GM21717 (cell line): ENCODE measurements at regions not wholly inside any gene's neighbourhood (a gene's known extent, or its start where the extent isn't known, plus 50 kb on each side); places are given as distances from the start of the nearest gene placed in this dataset.
"Not testable (repeated sequence)": the region's sequence is repeated elsewhere in the genome, so short reads cannot be mapped to it uniquely, and the experiment has no call there.

Experiments
- ATAC-seq: cut with Tn5 transposase; IDR thresholded peaks from one replicate; pipeline ENCODE4 v1.9.1; 2021; ENCODE audit warnings: mild to moderate bottlenecking, moderate library complexity; ENCODE audit not compliant: unreplicated experiment

GRCh38 chr13:85610024-85610423 lies 189.2 kb downstream of the SLITRK6 start:
- no peak for ATAC-seq

- no peak for ATAC-seq
These were observed 190.9 kb downstream of the SLITRK6 start for GRCh38 chr13:85608255-85608829.

- ATAC-seq = no peak
These were observed 195.5 kb downstream of the SLITRK6 start for GRCh38 chr13:85603735-85604134.

GRCh38 chr13:85601526-85601925 lies 197.7 kb downstream of the SLITRK6 start:
- ATAC-seq = no peak

- no peak for ATAC-seq
These were observed 201.3 kb downstream of the SLITRK6 start for GRCh38 chr13:85597790-85598500.

GRCh38 chr13:85592211-85592610 lies 207.0 kb downstream of the SLITRK6 start:
- ATAC-seq = no peak

GRCh38 chr13:85590231-85590931 lies 208.8 kb downstream of the SLITRK6 start:
- no peak for ATAC-seq

- ATAC-seq = no peak
These were observed 210.2 kb downstream of the SLITRK6 start for GRCh38 chr13:85589021-85589420.

GRCh38 chr13:85588359-85588758 lies 210.9 kb downstream of the SLITRK6 start:
- no peak for ATAC-seq

- no peak for ATAC-seq
These were observed 212.4 kb downstream of the SLITRK6 start for GRCh38 chr13:85586856-85587255.

- ATAC-seq = no peak
These were observed 212.8 kb downstream of the SLITRK6 start for GRCh38 chr13:85586422-85586831.

- no peak for ATAC-seq
These were observed 216.3 kb downstream of the SLITRK6 start for GRCh38 chr13:85582890-85583289.

GRCh38 chr13:85575110-85575509 lies 224.1 kb downstream of the SLITRK6 start:
- no peak for ATAC-seq

GRCh38 chr13:85567909-85568308 lies 231.3 kb downstream of the SLITRK6 start:
- ATAC-seq = no peak

GRCh38 chr13:85565652-85566051 lies 233.6 kb downstream of the SLITRK6 start:
- no peak for ATAC-seq

GRCh38 chr13:85564598-85564997 lies 234.6 kb downstream of the SLITRK6 start:
- no peak for ATAC-seq

GRCh38 chr13:85562282-85562681 lies 236.9 kb downstream of the SLITRK6 start:
- no peak for ATAC-seq

- no peak for ATAC-seq
These were observed 241.3 kb downstream of the SLITRK6 start for GRCh38 chr13:85557691-85558467.

GRCh38 chr13:85551012-85551411 lies 248.2 kb downstream of the SLITRK6 start:
- ATAC-seq = no peak

- no peak for ATAC-seq
These were observed 249.4 kb downstream of the SLITRK6 start for GRCh38 chr13:85549819-85550218.

GRCh38 chr13:85548845-85549244 lies 250.4 kb downstream of the SLITRK6 start:
- ATAC-seq = not testable (repeated sequence)
